GM18519 (cell line): ENCODE measurements at regions not wholly inside any gene's neighbourhood (a gene's known extent, or its start where the extent isn't known, plus 50 kb on each side); places are given as distances from the start of the nearest gene placed in this dataset.
A peak's percentile ranks its signal among the peaks of the same experiment; 100 is the strongest.

Source experiments
- ATAC-seq: cut with Tn5 transposase; IDR thresholded peaks from one replicate; pipeline ENCODE4 v1.9.1; 2021; ENCODE audit warnings: mild to moderate bottlenecking, moderate library complexity; ENCODE audit not compliant: unreplicated experiment, low FRiP score

DNA sequence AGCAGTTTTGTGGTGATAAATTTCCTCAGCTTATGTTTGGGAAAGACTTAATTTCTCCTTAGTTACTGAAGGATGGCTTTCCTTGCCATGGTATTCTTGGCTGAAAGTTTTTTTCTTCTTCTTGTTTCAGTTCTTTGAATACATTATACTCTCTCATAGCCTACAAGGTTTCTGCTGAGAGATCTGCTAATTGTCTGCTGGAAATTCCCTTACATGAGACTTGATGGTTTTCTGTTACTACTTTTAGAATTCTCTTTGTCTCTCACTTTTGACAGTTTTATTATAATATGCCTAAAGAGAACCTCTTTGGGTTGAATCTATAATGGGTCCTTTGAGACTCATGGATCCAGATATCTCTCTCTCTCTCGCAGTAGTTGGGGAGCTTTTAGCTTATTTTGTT is 693.6 kb downstream of the PRELID2 start:
- no peak for ATAC-seq

DNA sequence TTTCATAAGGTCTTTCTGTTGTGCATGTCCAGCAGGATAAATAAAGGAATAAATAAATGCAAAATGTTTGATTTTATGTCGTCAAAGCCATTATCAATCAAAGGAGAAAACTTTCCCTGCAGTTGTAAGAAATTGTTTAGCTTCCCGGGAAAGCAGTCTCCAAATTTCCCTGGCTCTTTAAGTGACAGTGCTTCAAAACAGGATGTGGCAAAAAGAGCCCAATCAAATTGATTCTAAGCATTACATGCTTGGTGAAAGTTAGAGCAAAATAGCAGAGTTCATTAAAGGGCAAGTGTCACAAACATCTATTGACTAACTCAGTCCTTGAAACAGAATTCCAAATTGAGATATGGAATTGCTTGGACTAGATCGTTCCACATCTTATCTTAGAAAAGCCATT is 704.1 kb downstream of the PRELID2 start:
- ATAC-seq = no peak

DNA sequence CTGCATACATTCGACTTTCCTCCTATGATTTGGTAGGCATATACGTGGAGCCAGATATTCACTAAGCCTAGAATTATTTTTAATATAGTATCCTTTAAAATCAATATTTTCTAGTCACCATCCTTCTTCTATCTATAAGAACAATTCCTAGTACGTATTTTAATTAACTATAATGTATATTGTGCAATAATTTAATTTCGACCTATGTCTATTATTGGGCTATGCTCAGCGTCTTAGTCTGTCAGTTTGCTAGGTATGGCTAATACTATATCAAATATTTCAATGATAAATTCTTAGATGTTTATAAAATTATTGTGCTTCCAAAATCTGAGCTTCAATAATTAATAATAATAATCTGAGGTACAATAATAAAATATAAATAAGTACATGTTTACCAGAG is 705.3 kb downstream of the PRELID2 start:
- no peak for ATAC-seq

DNA sequence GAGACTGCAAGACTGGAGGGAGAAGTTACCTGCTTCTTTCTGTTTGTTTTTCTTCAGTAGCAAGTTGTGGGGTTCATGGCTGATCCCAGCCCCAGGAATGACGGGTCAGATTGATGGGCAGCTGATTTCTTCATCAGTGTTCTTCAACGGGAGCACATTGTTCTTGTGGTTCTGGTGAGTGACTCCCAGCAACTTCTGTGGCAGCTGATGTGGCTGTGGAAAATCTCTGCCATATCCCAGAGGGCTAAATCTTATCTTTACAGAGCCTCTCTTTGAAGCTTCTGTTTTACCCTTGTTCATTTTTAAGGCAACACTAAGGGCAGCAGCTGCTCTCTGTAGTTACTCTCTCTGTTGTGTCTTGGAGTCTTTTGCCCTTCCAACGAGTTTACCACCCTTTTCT is 710.3 kb downstream of the PRELID2 start:
- no peak for ATAC-seq

DNA sequence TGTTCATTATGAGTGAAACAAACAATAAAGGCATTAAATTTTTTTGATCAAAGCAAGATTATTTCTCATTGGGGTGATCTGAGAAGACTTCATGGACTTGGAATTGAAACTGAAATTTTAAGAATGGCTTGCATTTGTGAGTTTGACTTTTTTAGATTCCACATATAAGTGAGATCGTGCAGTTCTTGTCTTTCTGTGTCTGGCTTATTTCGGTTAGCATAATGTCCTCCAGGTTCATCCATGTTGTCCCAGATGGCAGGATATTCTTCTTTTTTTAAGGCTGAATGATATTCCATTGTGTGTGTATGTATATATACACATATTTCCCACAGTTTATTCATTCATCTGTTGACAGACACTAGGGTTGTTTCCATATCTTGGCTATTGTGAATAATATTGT is 716.5 kb downstream of the PRELID2 start:
- ATAC-seq = no peak

DNA sequence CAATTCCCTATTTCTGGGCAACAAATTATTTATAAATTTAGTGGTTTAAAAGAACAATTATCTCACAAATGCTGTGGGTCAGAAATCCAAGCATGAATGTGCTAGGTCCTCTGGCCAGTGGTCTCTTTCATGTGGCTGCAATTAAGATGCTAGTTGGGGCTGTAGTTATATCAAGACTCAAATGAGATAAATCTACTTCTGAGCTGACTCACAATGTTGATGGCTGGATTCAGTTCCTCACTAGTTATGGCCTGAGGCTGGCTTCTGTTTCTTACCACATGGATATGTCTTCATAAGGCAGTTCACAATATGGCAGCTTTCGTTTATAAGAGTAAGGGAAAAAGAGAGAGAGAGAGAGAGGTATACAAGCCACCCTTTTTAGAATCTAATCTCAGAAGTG is 717.0 kb downstream of the PRELID2 start:
- ATAC-seq = no peak

DNA sequence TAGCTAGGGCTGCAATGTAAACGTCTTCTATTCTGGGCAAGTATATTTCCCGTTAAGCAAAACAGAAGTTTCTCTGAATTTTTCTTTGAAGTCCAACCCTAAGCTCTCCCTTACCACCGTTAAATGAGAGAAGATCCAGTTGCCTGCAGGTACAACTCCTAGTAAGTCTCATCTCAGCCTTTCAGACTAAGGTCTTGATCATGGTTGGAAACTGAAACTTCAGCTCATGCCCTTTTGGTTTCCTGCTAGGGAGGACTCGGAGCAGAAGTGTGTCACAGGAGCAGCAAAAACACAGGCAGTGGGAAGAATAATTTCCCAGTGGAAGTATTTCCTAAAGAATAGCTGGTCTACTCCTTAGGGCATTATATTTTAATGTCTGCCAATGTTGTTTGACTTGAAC is 717.9 kb downstream of the PRELID2 start:
- ATAC-seq = no peak

DNA sequence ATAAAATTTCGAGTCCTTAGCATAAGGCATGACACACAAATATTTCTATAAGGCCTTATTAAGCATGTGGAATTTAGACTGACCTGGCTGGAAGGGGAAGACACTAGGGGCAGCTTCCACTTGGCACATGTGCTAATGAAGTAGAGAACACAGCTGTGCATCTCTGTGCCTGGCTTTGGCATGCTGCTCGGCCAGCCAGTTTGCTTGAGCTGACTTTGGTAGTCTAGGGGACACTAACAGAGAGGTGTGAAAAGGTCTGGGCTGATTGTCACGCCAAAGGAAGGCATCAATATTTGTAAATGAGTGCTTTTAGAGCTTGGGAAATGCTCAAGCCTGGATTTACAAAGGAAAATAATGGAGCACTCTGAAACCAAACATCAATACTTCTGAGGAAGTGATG is 723.7 kb downstream of the PRELID2 start:
- ATAC-seq = no peak

DNA sequence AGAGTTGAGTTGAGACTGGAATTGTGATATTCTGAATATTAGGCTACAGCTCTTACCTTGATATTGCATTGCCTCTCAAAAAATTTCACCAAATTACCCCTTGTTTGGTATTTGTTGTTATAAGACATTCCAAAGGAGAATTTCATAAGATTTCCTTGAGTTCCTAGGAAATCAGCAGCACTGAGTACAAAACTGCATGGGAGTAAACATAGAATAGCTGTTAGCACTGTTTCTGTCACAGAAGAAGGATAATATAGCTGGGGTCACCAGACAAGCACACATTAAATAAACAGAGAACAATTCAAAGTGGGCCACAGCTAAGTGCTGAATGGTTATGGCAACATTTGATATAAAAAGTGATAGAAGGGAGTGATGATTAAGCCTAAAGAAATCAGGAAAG is 724.3 kb downstream of the PRELID2 start:
- no peak for ATAC-seq

DNA sequence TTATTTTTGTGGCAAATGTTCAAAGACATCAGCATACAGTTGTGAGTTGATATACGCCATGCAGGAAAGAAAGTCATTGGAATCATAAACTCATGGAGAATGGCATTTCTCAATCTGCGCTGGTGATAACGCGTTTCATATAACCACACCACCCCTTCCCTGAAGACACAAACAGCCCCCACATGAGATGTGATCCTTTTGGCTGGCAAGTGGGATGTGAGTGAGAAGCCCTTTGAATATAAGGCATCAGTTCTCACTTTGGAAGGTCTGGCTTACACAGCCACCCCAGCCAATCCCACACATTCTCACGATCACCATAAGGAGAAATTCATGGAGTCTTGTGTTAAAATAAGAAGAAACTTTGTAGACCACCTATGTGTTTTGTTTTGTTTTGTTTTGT is 725.0 kb downstream of the PRELID2 start:
- ATAC-seq = no peak

DNA sequence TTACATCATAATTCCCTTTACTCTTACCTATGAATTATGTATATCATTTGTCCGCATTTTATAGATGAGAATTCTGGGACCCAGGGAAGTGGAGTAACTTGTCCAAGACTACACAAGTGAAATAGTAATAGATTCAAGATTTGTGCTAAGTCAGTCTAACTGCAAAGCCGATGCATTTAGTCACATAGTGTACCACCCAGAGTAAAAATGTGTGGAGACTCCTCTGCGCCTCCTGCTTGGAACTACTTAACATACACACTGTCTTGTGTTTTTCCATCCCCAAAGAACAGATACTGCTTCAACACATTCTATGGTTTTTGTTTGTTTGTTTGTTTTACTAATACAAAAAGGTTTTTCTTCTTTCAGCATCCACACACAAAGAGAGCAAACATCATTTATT is 729.8 kb downstream of the PRELID2 start:
- ATAC-seq = no peak

DNA sequence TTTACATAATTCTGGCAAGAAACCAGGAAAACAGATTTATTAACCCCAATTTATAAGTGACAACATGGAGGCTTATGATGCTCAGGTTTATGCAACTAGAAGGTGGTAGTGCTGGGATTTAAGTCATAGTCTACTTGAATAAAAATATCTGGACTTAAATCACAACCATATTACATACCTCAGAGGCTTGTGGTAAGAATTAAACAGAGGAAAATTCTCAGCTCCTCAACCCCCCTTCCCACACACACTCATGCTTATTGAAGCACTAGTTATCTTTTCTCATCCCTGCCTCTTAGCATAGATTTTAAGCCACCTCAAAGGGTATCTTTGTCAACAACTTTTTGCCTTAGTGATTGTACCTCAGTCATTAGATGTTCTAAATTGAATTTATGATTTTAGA is 731.0 kb downstream of the PRELID2 start:
- ATAC-seq = no peak

DNA sequence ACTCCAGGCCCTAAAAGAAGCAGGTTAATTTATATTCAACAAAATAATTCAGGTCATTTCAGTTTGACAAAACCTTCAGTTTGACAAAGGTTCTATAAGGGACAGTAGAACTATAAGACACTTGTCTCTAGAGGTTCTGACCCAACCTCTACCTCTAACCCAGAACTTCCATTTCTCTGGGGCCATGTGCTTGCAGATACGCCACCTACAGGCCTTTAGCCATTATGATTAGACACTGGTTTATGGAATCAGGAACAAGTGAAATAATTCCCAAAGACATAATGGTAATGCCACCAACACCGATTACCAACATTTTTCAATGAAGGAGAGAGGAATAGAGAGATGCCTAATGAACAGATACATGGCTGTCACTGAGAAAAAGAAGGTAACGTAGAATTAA is 733.9 kb downstream of the PRELID2 start:
- no peak for ATAC-seq

DNA sequence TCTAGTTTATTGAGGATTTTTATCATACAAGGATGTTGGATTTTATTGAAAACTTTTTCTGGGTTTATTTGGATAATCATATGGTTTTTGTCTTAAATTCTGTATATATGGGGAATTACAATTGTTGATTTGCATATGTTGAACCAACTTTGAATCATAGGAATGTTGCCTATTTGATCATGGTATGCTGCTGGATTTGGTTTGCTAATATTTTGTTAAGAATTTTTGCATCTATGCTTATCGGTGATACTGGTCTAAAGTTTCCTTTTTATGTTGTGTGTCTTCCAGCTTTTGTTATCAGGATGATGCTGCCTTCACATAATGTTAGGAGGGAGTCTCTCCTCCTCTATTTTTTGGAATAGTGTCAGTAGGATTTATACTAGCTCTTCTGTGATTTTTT is 745.0 kb downstream of the PRELID2 start:
- ATAC-seq = no peak

DNA sequence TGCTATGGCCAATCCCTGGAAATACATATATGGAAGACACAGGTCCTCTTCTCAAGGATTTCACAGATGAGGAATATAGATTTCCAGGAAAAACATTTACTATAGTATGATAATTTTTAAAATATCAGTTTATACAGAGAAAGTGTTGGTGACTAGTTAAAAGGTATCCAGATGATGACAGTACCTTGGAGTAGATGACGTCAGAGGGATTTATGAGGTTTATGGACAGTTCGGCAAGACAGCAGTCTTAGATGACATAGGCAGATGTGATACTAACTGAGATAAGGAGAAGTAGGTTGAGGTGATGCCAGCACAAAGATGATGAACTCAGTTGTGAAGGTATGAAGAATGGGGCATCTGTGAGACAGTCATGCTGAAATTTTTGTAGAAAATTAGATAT is 750.3 kb downstream of the PRELID2 start:
- ATAC-seq = no peak

DNA sequence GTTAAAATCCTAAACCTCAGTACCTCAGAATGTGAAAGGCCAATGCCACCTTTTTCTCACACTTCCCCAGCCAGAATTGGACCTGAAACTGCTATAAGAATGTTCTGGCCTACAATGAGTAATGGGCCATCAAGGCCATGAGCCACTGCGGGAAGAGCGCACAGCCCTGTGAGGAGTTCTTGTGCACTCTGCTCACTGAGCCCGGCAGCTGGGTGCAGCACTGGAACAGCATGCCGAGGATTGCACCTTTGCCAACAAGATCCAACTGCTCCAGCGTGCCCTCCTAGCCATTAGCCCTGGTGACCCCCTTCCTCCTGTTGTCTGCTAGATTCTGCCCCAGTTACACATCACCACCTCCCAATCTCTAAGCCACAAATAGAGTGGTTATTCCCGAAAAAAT is 758.1 kb downstream of the PRELID2 start:
- no peak for ATAC-seq

DNA sequence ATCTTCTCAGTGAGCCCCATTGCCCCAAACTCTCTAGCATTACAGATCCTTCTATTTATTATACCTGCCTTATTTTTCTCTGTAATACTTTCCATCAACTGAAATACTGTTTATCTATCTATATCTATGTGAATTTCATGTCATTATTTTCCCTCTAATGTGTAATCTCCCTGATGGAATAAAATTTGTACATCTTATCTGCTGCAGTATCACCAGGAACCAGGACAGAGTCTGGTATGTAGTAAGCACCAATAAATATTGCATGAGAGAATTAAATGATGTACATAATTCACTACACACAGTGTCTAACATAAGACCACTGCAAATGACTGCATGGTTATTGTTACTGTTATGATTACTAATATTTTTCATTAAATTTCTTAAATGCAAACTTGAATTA is 759.1 kb downstream of the PRELID2 start:
- ATAC-seq = no peak

DNA sequence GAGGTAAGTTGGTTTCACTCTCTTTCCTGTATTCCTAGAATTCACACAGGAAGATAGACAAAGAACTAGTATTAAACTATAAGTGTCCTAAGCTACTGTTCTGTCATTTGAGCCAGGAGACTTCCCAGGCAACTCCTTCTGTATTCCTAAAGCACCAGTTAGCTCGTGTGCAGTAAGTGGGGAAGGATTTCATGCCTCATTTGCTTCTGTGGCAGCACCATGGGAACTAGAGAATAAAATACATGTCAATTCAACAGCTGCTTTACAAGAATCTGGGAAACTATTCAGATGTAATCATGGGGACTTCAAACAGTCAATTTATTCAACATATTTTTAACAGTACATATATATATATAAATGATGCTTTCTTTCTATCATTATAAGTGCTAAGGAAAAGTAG is 762.3 kb downstream of the PRELID2 start:
- ATAC-seq = no peak

DNA sequence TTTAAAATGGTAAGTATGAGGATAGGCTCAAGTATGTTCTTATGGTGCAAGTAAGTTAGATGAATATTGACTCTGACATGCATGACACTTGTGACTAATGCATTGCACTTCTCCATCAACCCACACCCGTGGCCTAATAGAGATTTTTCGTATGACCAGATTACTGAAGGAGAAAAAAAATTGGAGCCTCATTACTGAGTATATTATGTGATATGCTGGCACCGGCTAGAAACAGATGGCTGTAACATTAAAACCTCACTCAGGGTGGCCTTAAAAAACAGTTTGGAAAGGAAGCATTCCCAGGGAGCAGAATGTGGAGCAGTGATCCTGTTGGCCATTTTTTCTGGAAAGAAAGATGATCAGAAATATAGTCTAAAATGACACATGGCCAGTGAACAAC is 766.4 kb downstream of the PRELID2 start:
- ATAC-seq = no peak

DNA sequence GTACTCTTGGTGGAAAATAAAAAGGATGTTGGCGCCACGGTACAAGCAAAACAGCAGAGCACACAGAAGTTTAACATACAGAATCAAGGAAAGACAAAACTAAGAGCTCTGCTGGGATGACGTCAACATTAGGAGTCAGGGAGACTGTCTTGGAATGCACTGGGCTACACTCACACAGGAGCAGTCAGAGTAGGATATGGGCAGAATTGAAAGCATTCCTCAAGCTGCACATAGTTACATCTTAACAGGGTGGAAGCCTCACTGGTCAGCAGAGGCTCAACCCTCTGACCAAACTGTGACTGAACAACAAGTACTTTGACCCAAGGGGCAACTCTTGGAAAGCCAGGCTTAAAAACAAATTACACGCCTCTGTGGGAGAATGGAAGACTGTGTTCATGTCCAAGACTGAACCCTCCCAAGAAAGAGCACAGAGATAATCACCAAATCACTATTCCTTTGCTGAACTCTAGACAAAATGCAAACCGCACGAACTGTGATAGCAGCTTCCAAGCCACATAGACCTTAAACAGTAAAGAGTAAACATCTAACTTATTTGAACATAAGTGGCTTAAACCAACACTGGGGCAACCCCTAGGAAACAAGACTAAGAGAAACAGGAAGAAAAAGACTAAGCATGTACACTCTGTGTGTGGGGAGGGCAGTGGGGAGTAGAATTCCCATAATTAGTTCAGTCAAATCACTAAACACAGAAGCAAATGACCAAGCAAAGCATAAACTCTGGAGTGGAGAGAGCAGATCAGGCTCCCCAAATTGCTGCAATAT is 772.7 kb downstream of the PRELID2 start:
- ATAC-seq = no peak

DNA sequence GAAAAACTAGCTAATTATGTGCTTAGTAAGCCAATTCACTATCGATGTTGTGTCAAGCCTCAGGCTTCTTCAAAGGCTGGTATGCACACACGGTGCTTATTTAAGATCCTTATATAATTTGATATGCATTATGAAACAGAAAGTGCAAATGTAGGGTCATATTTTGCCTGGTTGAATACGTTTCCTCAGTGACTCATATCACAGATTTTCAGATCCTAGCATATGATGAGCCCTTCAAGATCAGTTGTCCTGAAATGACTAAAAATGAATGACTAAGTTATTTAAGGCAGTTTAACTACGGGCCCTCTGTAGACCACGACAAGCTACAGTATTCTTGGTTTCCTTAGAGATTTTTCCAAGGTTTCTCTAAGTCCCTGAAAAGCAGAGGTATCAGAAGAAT is 778.3 kb downstream of the PRELID2 start:
- ATAC-seq = peak; percentile 100

DNA sequence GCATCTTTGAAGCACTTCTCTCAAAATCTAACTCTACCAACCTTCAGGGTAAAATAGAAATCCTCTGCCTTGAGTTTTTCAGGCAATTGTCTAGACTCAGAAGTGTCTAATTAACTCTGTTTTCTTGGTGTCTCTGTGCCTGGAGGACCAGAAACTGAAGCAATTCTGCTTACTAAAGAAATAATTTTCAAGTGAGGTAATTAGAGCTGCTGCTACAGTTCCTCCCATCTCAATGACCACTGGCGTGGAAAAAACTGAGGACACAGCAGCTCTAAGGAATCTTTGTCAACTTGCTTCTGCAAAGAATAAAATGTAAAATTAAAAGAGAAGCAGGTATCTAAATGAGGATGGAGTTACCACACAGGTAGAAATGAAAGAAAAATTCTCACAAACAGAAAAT is 785.0 kb downstream of the PRELID2 start:
- no peak for ATAC-seq

DNA sequence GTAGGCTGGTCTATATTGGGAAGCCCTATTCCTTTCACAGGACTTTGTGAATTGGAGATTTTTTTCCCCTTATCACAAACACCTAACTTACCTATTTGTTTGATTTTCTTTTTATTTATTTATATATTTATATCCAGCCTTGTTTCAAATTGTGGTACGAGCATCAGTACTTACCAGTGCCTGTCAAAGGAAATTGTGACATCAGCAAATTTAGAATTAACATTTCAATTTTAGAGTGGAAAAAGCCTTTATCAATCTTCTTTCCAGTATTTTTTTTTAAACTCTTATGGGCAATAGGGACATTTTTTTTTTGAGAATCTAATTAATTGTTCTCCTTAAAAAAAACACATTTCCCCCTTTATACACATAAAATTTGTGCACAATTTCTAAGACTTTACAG is 790.2 kb downstream of the PRELID2 start:
- ATAC-seq = no peak
